Upper lobe of left lung (tissue), 6 donors: ENCODE measurements at regions not wholly inside any gene's neighbourhood (a gene's known extent, or its start where the extent isn't known, plus 50 kb on each side); places are given as distances from the start of the nearest gene placed in this dataset.

ENCODE experiments used
- ATAC-seq, 2 donors: fragments of 200-7000 bp; cut with Tn5 transposase; one replicate each; pipeline ENCODE4 v1.9.1; 2022; ENCODE audit warnings: mild to moderate bottlenecking in 2 of 2, moderate library complexity in 2 of 2; ENCODE audit not compliant: low FRiP score in 2 of 2
- DNase-seq, 2 donors: peaks; one replicate each; pipeline ENCODE4 v3.0.0-alpha.2; 2019 to 2020
- H3K27ac ChIP-seq, 4 donors: fragments of 200-600 bp; sonication (generic); one replicate each; pipeline ENCODE4 v1.5.1; 2016 to 2019
- H3K27me3 ChIP-seq, 4 donors: fragments of 200-600 bp; sonication (generic); one replicate each; pipeline ENCODE4 v1.5.1; 2017 to 2019
- H3K36me3 ChIP-seq, 4 donors: fragments of 200-600 bp; sonication (generic); one replicate each; pipeline ENCODE4 v1.5.1; 2016 to 2019
- H3K4me1 ChIP-seq, 4 donors: fragments of 200-600 bp; sonication (generic); one replicate each; pipeline ENCODE4 v1.5.1; 2018 to 2019
- H3K4me3 ChIP-seq, 4 donors: fragments of 200-600 bp; sonication (generic); one replicate each; pipeline ENCODE4 v1.5.1; 2017 to 2019; ENCODE audit warnings: mild to moderate bottlenecking in 2 of 4, moderate library complexity in 1 of 4
- H3K9me3 ChIP-seq, 4 donors: fragments of 200-600 bp; sonication (generic); one replicate each; pipeline ENCODE4 v1.5.1; 2018 to 2019
- EP300 ChIP-seq, 4 donors: sonication (generic); formaldehyde crosslinking; IDR thresholded peaks; one replicate each; pipeline ENCODE4 v1.5.1; 2017; ENCODE audit warnings: antibody characterized with exemption in 4 of 4, control low read depth in 2 of 4
- POLR2A ChIP-seq, 4 donors: fragments of 450-650 bp; IDR thresholded peaks; one replicate each; pipeline ENCODE4 v1.5.1; 2016 to 2017; ENCODE audit warnings: antibody characterized with exemption in 4 of 4, mild to moderate bottlenecking in 2 of 4
- POLR2AphosphoS5 ChIP-seq, 2 donors: sonication (generic); formaldehyde crosslinking; IDR thresholded peaks; one replicate each; pipeline ENCODE4 v1.5.1; 2017; ENCODE audit warnings: antibody characterized with exemption in 2 of 2
- WGBS, 2 donors: methylation state at CpG; one replicate each; pipeline ENCODE4 v1.1.5; 2017 to 2018; 5-methylcytosine and 5-hydroxymethylcytosine counted together
- TF ChIP-seq, protein P1 (sequence below), 6 experiments: fragments of 450-650 bp in 4 of 6; fragments of 200-600 bp in 2 of 6; sonication (generic) in 2 of 6; IDR thresholded peaks; one replicate each; pipeline ENCODE4 v1.5.1; 2016 to 2019; ENCODE audit warnings: antibody characterized with exemption in 6 of 6
- donor health status: DM: no; HTN: no; CAD: no; lungs with moderate emphysema.
- donor health status: DM: no; HTN: yes; CAD: no; lungs with severe emphysema.

DNA sequence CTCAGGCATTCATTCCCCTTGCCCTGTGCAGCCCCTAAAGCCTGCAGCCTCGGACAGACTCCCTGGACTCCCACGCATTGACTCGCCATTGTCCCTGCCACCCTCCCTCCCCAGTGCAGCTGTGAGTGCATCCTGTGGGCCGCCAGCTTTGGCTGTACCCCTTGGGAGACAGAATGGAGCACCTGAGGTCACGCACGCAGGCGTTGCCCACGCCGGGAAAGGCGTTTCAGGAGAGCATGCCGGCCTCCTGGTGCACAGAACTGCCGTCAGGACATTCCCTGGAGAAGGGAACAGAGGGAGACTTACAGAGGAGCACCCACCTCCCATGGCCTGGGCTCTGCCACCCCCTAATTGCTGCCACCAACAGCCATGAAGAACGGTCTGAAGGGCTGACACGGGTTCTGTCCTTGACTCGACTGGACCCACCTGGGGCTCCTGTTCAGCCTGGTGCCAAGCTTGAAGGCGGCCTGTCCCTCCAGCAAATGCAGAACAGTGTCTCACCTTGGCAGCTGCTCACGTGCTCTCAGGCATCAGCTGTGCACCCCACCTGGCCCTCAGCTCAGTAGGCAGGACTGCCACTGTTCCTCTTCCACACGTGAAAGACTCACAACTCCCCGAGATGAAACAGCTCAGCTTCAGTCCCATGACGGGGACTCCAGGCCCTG, 503.8 kb downstream of the BRD1 start:
- no peak for ATAC-seq
- 78 to 89% methylated on average over 10 to 18 of the region's 20 CpGs for WGBS, 2 donors
- DNase-seq, result peak in 1 of 2 donors; percentile 46

GRCh38 chr22:49322861-49323622, 504.6 kb downstream of the BRD1 start:
- ATAC-seq, result no peak
- Histone ChIP-seq H3K4me3 (no peak overlapping the region), H3K4me1 (no peaks in the 10 kb centered on the region), H3K27ac (no peak overlapping the region), H3K36me3 (no peaks in the 10 kb centered on the region), H3K9me3 (peaks cover 0 to 8% (median 3%) of the 10 kb centered on the region in 4 donors), H3K27me3 (no peaks in the 10 kb centered on the region)
- 70 to 77% methylated on average over 10 to 11 of the region's 11 CpGs for WGBS, 2 donors
- DNase-seq, result peak in 1 of 2 donors; percentile 57
- TF ChIP-seq POLR2A (IDR thresholded peaks at IDR 0.05), result no peak
- TF ChIP-seq, protein P1, sequence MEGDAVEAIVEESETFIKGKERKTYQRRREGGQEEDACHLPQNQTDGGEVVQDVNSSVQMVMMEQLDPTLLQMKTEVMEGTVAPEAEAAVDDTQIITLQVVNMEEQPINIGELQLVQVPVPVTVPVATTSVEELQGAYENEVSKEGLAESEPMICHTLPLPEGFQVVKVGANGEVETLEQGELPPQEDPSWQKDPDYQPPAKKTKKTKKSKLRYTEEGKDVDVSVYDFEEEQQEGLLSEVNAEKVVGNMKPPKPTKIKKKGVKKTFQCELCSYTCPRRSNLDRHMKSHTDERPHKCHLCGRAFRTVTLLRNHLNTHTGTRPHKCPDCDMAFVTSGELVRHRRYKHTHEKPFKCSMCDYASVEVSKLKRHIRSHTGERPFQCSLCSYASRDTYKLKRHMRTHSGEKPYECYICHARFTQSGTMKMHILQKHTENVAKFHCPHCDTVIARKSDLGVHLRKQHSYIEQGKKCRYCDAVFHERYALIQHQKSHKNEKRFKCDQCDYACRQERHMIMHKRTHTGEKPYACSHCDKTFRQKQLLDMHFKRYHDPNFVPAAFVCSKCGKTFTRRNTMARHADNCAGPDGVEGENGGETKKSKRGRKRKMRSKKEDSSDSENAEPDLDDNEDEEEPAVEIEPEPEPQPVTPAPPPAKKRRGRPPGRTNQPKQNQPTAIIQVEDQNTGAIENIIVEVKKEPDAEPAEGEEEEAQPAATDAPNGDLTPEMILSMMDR (IDR thresholded peaks at IDR 0.05), result no peak
- no peak for TF ChIP-seq POLR2AphosphoS5 (IDR thresholded peaks at IDR 0.05)
- TF ChIP-seq EP300 (IDR thresholded peaks at IDR 0.05), result no peak

More for the DNA sequence above, 503.8 kb downstream of the BRD1 start:
- H3K4me3 ChIP-seq, result no peak overlapping the region
- H3K27me3 ChIP-seq, result no peaks in the 10 kb centered on the region
- H3K27ac ChIP-seq, result no peak overlapping the region
- H3K36me3 ChIP-seq, result no peaks in the 10 kb centered on the region
- no peaks in the 10 kb centered on the region for H3K4me1 ChIP-seq
- peaks cover 0 to 8% (median 3%) of the 10 kb centered on the region in 4 donors for H3K9me3 ChIP-seq
- no peak for TF ChIP-seq EP300 (IDR thresholded peaks at IDR 0.05)
- no peak for TF ChIP-seq POLR2AphosphoS5 (IDR thresholded peaks at IDR 0.05)
- no peak for TF ChIP-seq POLR2A (IDR thresholded peaks at IDR 0.05)
- TF ChIP-seq, protein P1 (IDR thresholded peaks at IDR 0.05), result no peak

GRCh38 chr22:49322231-49322630, 505.4 kb downstream of the BRD1 start:
- DNase-seq (peak in 1 of 2 donors; percentile 37), ATAC-seq (no peak)
- Histone ChIP-seq H3K27me3 (no peaks in the 10 kb centered on the region), H3K36me3 (no peaks in the 10 kb centered on the region), H3K27ac (no peak overlapping the region), H3K4me1 (no peaks in the 10 kb centered on the region), H3K4me3 (no peak overlapping the region), H3K9me3 (peaks cover 0 to 7% (median 0%) of the 10 kb centered on the region in 4 donors)
- TF ChIP-seq, protein P1 (IDR thresholded peaks at IDR 0.05), result no peak
- TF ChIP-seq POLR2AphosphoS5 (IDR thresholded peaks at IDR 0.05) (no peak), EP300 (IDR thresholded peaks at IDR 0.05) (no peak), POLR2A (IDR thresholded peaks at IDR 0.05) (no peak)
- whole genome bisulfite sequencing, 2 donors, result 55 to 67% methylated on average over 13 of the region's 13 CpGs

GRCh38 chr22:49321477-49322055, 506.1 kb downstream of the BRD1 start:
- no peak overlapping the region for H3K4me3 ChIP-seq
- no peaks in the 10 kb centered on the region for H3K36me3 ChIP-seq
- WGBS, 2 donors, result 74 to 85% methylated on average over 7 to 33 of the region's 33 CpGs
- H3K4me1 ChIP-seq, result no peaks in the 10 kb centered on the region
- no peak overlapping the region for H3K27ac ChIP-seq
- DNase-seq (peak in 1 of 2 donors; percentile 72), ATAC-seq (no peak)
- H3K27me3 ChIP-seq, result no peaks in the 10 kb centered on the region
- H3K9me3 ChIP-seq, result peaks cover 0 to under 1% (median 0%) of the 10 kb centered on the region in 4 donors
- TF ChIP-seq POLR2AphosphoS5 (IDR thresholded peaks at IDR 0.05) (no peak), POLR2A (IDR thresholded peaks at IDR 0.05) (no peak), EP300 (IDR thresholded peaks at IDR 0.05) (no peak)
- TF ChIP-seq, protein P1 (IDR thresholded peaks at IDR 0.05), result no peak
